ENCODE measurements at regions not wholly inside any gene's neighbourhood (a gene's known extent, or its start where the extent isn't known, plus 50 kb on each side); places are given as distances from the start of the nearest gene placed in this dataset.
"Not testable (repeated sequence)": the region's sequence is repeated elsewhere in the genome, so short reads cannot be mapped to it uniquely, and the experiment has no call there.

DNA sequence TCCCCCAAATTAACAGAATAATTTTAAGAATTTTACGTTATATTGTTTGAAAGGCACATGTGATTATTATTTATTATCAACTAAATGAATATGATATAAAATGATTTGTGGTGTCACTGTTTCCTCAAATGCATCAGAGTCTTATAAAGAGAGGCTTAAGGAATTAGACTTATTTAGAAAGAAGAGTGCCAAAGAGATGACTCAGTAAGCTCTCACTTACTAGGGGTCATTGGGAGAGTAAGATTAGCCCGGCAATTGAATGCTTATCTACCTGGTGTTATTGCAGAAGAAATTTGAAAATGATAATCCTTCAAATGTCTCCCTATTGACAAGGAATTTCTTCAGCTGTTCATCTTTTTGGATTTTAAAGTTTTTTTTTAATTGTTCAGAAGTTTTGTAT lies 408.7 kb downstream of the OXSM start:
- DNase-seq (no peak), ATAC-seq (ENCODE audit: poor library complexity) (no peak)
- intact Hi-C loops (cut with DNase I): no loop called here

DNA sequence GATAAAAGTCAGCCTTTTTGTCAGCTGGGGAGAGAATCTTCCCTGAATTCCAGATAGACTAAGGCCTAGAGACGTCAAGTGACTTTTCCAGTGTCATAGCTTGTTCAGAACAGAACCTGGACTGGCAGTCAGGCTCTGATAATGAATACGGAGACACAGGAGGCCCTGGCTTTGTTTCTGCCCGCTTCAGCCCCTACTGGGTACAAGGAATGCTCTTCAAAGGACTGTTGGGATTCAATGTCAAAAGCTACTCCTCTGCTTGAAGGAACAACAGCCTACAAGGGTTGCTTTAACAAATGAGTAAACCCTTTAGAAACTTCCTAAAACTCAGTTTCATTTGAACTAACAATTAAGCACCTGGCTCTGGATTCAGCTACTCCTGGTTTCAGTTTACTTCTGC lies 412.3 kb downstream of the OXSM start:
- ATAC-seq (ENCODE audit: poor library complexity) (no peak), DNase-seq (no peak)
- intact Hi-C loops (cut with DNase I): no loop called here

DNA sequence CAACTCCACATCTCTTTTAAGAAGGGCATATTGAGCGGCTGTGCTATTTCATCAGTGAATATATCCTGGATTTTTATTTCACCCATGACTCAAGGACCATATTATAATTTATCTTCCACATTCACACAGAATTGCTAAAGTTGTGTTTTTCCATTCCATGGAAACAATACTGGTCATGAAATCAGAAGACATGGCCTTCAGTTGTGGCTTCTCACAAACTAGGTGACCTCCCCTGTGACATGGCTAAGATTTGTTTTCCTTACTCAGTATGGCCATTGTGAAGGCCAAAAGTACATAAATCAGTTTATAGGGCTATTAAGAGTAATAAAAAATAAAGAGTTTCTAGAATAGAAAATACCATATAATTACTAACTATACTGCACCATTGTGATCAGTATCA lies 415.6 kb downstream of the OXSM start:
- DNase-seq (no peak), ATAC-seq (ENCODE audit: poor library complexity) (no peak)
- intact Hi-C loops (cut with DNase I): no loop called here

DNA sequence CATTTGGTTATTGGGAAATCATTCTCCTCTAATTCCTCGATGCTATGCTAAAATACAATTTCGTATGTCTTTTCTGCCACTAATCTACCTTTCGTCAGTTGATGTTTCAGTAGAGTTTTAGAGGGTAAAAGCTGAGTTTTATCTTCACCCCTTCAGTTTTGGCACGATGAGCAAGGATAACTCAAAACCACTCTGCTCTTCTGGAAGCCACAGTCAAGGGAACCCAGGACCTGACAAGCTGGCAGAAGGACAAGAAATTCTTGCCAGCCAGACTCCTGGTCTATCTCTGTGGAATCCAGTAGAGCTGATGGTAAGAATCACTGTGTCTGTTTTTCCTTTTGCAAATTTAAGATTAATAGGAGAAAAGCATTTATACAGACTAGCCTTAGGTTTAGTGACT lies 414.4 kb upstream of the LRRC3B start:
- intact Hi-C loops (cut with DNase I): no loop called here
- DNase-seq: no peak
- ATAC-seq (ENCODE audit: poor library complexity): no peak

DNA sequence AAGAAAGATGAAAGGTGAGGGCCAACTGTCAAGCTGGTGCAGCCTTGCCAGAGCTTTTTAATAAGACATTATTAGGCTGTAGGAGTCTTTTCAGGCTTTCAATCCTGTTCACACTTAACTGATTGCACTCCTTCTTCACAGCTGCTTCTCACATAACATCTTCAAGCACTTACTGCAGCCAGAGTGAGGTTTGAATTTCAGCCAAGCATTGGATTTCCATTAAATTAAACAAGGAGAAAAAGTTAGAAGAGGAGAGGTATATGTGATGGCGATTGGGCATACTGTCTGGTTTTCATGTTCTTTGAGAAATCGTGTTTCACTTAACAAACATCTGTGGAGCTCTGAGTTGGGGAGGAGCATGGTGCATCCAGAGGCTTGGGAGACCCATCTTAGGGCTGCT lies 392.8 kb upstream of the LRRC3B start:
- DNase-seq (no peak), ATAC-seq (ENCODE audit: poor library complexity) (no peak)
- intact Hi-C loops (cut with DNase I): no loop called here

DNA sequence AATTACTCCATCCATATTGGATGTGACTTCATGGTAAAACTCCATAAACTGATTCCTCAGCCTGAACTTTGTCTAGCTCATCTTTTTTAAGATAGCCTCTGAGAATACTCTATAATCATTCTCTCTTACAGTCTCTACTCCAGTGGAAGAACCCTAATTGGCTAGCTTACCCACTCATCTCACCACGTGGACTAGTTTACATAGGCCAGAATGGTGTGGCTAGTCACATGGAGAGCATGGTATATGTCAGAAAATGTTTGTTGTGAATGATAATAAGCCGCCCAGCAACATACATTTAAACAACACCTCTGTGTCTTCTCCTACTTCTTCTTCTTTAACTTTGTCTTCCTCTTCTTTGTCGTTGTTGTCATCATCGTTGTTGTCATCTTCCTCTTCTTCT lies 389.2 kb upstream of the LRRC3B start:
- no peak for DNase-seq
- intact Hi-C loops (cut with DNase I): no loop called here
- ATAC-seq (ENCODE audit: poor library complexity): no peak

DNA sequence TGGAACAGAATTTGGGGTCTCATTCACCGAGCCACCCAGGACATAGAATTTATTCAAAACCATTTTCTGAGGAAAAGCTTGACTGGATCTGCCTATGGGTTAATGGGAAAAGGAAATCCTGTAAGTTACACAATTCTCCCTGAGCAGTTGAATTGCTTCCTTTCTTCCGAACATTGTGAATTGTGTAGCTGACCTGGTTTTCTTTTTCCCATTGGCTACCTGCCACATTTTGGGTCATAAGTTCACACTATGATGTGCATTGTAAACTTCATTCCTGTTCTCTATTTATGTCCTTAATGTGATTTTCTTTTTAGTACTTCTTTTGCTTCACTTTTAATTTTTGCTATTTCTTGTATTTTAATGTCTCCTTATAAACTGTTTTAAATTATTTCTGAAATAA lies 386.0 kb upstream of the LRRC3B start:
- DNase-seq (no peak), ATAC-seq (ENCODE audit: poor library complexity) (no peak)
- intact Hi-C loops (cut with DNase I): no loop called here

DNA sequence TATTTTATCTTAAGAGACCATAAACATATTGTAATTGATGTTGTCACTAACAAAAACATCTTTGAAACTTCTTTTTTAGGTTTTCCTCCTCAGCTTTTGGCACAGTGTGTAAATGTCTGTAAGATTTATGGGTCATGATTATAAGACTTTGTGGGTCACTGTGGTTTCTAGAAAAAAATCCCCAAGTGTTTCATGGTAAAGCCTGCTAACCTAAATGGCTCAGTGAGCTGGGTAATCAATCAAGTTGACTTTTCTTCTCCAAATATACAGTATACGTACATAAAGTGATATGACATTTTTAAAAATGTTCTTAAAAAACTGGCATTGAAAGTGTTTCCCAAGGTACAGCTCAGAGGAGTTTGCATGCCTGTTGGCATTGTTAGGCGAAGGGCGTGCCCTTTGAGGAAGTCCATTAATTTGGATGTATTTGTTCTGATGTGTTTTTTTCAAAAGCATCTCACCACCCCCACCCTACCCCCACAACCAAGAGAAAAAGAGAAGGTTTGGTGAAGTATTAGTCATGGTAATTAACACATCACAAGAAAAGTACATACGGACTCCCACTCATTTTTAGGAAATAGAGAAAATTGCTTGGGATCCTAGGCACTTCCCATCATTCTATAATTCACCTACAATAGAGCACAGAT lies 385.4 kb upstream of the LRRC3B start:
- ATAC-seq (ENCODE audit: poor library complexity): no peak
- DNase-seq: peak; percentile 39

DNA sequence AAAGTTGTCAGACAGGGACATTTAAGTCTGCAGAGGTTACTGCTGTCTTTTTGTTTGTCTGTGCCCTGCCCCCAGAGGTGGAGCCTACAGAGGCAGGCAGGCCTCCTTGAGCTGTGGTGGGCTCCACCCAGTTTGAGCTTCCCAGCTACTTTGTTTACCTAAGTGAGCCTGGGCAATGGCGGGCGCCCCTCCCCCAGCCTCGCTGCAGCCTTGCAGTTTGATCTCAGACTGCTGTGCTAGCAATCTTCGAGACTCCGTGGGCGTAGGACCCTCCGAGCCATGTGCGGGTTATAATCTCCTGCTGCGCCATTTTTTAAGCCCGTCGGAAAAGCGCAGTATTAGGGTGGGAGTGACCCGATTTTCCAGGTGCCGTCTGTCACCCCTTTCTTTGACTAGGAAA lies 378.0 kb upstream of the LRRC3B start:
- ATAC-seq (ENCODE audit: poor library complexity); intact Hi-C loops (cut with DNase I); DNase-seq: not testable (repeated sequence)

More for the DNA sequence above, 385.4 kb upstream of the LRRC3B start:
- intact Hi-C loops (cut with DNase I): no loop called here

DNA sequence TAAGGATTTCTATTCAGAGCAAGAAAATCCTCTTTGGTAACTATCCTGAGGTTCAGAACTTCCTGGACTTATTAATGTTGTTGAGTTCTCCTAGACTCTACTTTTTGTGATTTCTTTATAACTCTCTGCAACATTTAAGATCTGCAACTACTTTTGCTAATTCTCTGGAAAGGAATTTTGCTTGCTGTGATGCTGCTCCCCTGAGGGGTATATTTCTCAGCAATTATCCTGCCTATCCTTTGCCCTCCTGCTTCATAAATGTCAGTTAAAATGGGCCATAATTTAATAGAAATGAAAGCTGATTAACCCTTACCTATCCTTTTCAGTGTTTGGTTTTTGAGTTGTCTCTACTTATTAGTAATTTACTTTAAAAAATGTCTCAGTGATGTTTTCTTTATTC lies 377.3 kb upstream of the LRRC3B start:
- intact Hi-C loops (cut with DNase I): no loop called here
- ATAC-seq (ENCODE audit: poor library complexity) (no peak), DNase-seq (no peak)

DNA sequence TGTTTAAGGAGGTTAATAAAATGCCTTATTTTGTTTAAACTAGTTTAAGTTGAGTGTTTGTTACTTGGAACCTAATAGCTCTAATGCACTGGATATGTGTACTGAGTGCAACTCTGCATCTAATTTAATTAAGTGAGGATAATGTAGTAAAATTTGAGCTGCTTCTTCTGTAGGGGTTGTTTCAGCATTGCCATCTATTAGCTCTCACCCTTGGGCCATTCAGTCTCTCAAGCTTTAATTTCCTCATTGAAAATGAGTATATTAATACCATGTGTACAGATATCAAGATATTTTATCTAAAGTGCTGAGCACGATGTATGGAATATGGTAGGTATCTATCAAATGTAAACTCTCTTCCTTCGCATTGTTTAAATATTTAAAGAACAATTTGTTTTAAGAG lies 375.7 kb upstream of the LRRC3B start:
- ATAC-seq (ENCODE audit: poor library complexity) (no peak), DNase-seq (no peak)
- intact Hi-C loops (cut with DNase I): no loop called here

DNA sequence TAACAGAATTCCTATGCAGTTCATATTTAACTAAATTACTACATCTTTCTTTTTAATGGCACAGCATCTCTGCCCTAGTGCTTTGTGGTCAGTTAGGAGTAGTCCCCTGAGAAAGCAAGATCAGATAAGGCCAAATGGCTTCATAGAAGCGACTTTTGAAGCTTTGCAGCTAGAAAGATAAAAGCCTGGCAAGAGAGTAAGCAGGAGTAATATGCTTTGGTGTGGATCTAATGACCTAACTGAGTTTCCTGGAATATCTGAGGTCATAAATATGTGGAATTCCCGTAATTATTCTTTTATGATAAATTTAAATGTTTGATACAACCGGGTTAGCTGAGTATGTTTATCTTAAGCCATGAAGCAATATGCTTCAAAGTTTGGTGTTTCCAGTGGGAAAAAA lies 374.9 kb upstream of the LRRC3B start:
- no peak for ATAC-seq (ENCODE audit: poor library complexity)
- intact Hi-C loops (cut with DNase I): no loop called here
- no peak for DNase-seq

DNA sequence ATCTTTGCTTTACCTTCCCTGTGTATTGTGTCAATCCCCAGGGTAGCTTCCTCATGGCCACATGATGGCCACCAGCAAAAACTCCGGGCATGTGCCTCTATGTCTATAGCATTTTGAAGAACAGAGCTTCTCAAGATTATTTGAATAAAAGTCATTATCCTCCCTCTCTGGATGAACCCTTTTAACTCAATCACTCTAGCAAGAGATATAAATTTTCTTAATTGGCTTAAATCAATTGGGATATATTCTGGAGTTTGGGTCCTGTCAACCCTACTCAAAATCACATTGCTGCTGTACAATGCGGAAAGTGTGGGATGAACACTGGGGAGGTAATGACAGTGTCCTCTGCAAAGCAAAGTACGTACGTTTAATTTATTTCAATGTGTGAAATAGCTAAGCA lies 370.6 kb upstream of the LRRC3B start:
- intact Hi-C loops (cut with DNase I): no loop called here
- no peak for ATAC-seq (ENCODE audit: poor library complexity)

DNA sequence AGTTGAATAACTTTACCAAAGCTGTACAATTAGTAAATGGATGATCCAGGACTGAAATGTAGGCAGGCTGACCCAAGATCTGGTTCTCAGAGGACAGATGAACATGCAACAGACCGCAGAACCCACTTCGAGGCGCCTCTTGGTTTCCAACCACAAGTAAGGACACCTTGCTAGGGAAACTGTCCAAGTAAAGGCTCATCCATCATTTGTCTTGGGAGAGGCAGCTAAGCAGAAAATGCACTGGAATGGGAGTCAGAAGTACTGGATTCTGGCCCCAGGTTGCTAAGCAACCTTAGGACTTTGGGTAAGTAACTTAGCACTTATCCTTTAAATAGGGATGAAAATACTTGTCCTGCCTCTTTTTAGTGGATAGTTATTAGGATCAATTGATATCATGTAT lies 366.3 kb upstream of the LRRC3B start:
- intact Hi-C loops (cut with DNase I): no loop called here
- ATAC-seq (ENCODE audit: poor library complexity): no peak

More for the DNA sequence above, 370.6 kb upstream of the LRRC3B start:
- no peak for DNase-seq

DNA sequence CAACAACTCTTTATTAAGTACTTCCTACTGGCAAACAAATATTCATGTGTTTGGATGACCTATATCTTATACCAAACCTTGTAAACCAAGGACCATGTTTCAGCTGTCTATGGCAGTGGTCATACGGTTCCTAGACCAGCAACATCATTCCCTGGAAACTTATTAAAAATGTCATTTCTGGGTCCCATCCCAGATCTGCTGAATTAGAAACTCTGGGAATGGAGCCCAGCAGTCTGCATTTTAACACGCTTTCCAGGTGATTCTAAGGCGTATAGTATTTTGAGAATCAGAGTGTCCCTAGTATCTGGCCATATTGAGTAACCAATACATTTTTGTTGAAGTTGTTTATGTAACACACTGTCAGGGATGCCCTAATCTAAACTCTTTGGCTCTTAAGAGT lies 363.4 kb upstream of the LRRC3B start:
- ATAC-seq (ENCODE audit: poor library complexity) (no peak), DNase-seq (no peak)
- intact Hi-C loops (cut with DNase I): no loop called here

More for the DNA sequence above, 366.3 kb upstream of the LRRC3B start:
- DNase-seq: no peak

DNA sequence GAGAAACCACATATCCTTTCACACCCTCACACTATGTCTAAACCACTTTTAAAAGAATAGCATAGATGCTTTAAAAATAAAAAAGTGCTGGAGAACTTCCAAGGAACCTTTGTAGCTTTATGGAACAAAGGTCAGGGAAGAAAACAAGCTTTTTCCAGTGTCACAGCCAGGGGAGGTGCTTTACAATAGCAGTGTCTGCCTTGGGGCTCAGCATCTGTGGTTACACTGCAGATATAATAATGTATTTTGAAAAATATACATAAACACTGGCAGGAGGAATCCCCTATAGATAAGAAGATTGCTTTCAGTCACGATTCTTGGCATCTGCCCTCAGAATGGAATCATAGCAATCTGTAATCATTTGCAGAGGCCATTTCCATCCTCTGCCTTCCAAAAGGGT lies 362.4 kb upstream of the LRRC3B start:
- intact Hi-C loops (cut with DNase I): no loop called here
- no peak for ATAC-seq (ENCODE audit: poor library complexity)
- no peak for DNase-seq

DNA sequence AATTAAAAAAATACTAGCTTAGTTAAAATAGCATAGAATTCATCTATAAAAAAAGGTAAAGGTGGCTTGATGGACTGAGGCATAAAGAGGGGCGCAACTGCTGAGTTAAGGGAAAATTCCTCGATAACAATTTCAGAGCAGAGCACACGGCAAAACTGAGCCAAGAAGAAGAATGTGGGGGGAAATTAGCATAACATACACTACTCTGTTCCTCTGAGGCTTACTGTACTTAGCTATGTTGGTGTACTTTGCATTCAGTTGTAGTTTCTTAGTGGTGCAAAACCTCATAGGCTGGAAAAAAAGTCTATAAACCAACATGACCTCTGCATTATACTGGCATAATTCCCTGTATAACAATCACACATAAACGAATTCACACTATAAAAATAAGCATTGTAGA lies 357.9 kb upstream of the LRRC3B start:
- intact Hi-C loops (cut with DNase I): no loop called here
- DNase-seq: no peak
- ATAC-seq (ENCODE audit: poor library complexity): no peak

DNA sequence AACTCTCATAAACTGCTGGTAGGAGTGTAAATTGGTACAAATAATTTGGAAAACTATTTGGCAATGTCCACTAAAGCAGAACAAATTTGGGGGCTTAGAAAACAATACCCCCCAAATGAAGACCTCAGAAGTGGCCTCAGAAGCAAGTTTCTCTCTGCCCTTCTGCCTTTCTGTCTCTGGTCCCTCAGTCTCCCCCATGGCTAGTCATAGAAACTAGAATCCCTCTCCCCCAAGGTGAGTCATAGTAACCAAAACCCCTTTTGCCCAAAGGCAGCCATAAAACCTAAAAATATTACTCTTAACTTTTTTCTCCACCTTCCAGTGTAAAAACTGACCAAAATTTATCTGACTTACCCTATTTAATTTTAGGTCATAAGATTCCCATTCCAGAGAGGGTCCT lies 350.7 kb upstream of the LRRC3B start:
- DNase-seq: no peak

DNA sequence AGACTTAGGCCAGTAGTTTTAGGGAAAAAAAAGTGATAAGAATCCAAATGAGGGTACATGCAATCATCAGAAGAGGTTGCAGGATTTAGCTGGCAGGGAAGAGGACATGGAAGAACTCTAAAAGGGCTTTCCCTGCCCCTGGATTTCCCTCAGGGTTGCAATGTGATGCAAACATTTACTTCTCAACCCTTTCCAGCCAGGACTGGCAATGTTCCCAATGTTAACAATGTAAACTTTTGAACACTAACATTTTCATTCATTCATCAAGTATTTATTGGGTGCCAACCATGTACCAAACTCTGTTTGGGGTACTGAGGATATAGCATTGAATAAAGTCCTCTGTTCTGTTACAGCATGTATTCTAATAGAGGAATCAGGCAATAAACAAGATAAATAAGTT lies 349.4 kb upstream of the LRRC3B start:
- DNase-seq: no peak
- ATAC-seq (ENCODE audit: poor library complexity): no peak
- intact Hi-C loops (cut with DNase I): no loop called here

More for the DNA sequence above, 350.7 kb upstream of the LRRC3B start:
- intact Hi-C loops (cut with DNase I): no loop called here
- ATAC-seq (ENCODE audit: poor library complexity): no peak

DNA sequence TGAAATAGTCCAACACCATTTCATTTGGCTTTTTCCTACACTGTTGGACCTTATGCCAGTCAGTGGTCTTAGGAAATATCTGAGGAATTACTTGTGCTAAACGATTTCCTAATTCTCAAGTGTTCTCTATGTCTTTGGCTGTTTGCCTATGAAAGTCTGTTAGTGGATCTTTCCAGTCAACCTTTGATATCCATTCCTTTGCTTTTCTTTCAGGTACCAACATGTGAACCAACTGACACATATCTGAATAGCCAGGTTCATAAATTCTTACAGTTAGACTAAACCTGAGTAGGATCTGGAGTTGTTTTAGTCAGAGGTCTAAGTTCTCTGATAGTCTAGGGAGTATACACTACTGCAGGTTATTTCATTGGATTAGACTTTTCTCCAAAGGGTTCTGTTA lies 343.5 kb upstream of the LRRC3B start:
- no peak for ATAC-seq (ENCODE audit: poor library complexity)
- intact Hi-C loops (cut with DNase I): no loop called here
- no peak for DNase-seq

DNA sequence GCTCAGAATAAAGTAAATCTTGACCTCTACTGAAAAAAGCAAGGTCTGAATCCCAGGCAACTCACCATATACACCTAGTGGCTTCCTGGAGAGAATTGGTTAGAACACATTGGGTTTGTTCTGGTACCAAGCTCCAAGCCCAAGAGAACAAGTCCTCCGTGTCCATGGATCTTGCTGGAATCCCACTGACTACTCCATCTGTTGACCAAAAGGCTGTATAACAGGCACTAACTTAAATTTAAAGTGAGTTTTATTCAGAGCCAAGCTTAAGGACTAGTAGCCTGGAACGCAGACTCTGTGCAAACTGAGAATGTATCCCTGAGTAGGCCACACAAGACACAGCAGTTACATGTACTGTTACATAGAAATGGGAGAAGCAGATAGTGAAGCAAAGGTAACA lies 342.1 kb upstream of the LRRC3B start:
- ATAC-seq (ENCODE audit: poor library complexity): no peak
- intact Hi-C loops (cut with DNase I): no loop called here
- no peak for DNase-seq
